HPDE6-E6E7 (cell line): ENCODE measurements at regions not wholly inside any gene's neighbourhood (a gene's known extent, or its start where the extent isn't known, plus 50 kb on each side); places are given as distances from the start of the nearest gene placed in this dataset.

ENCODE experiments used
- DNase-seq: peaks from one replicate; pipeline ENCODE4 v3.0.0; 2011; ENCODE audit warnings: missing footprints; ENCODE audit errors: extremely low spot score

GRCh38 chr13:83219832-83220231 lies 662.4 kb downstream of the SLITRK1 start:
- DNase-seq, result no peak

- DNase-seq, result no peak
Observed at GRCh38 chr13:83216479-83217245, 665.6 kb downstream of the SLITRK1 start.

GRCh38 chr13:83215627-83216026 lies 666.6 kb downstream of the SLITRK1 start:
- DNase-seq, result no peak

- no peak for DNase-seq
Observed at GRCh38 chr13:83214452-83214851, 667.8 kb downstream of the SLITRK1 start.

GRCh38 chr13:83211301-83211700 lies 671.0 kb downstream of the SLITRK1 start:
- no peak for DNase-seq

GRCh38 chr13:83204886-83205285 lies 677.4 kb downstream of the SLITRK1 start:
- no peak for DNase-seq

GRCh38 chr13:83201506-83201905 lies 680.8 kb downstream of the SLITRK1 start:
- DNase-seq, result no peak

GRCh38 chr13:83197316-83197715 lies 685.0 kb downstream of the SLITRK1 start:
- no peak for DNase-seq

- no peak for DNase-seq
Observed at GRCh38 chr13:83190020-83190419, 692.3 kb downstream of the SLITRK1 start.

- no peak for DNase-seq
Observed at GRCh38 chr13:83184819-83185218, 697.5 kb downstream of the SLITRK1 start.

GRCh38 chr13:83184150-83184475 lies 698.2 kb downstream of the SLITRK1 start:
- DNase-seq, result no peak

- no peak for DNase-seq
Observed at GRCh38 chr13:83183439-83184149, 698.7 kb downstream of the SLITRK1 start.

- no peak for DNase-seq
Observed at GRCh38 chr13:83182845-83183244, 699.4 kb downstream of the SLITRK1 start.

- DNase-seq, result no peak
Observed at GRCh38 chr13:83178008-83178407, 704.3 kb downstream of the SLITRK1 start.

- no peak for DNase-seq
Observed at GRCh38 chr13:83168590-83168989, 713.7 kb downstream of the SLITRK1 start.

- no peak for DNase-seq
Observed at GRCh38 chr13:83167203-83167602, 715.1 kb downstream of the SLITRK1 start.

GRCh38 chr13:83166550-83166949 lies 715.7 kb downstream of the SLITRK1 start:
- no peak for DNase-seq

- no peak for DNase-seq
Observed at GRCh38 chr13:83162493-83162892, 719.8 kb downstream of the SLITRK1 start.

GRCh38 chr13:83153848-83154247 lies 728.4 kb downstream of the SLITRK1 start:
- no peak for DNase-seq

GRCh38 chr13:83151308-83151660 lies 731.0 kb downstream of the SLITRK1 start:
- DNase-seq, result no peak

- no peak for DNase-seq
Observed at GRCh38 chr13:83150616-83151307, 731.5 kb downstream of the SLITRK1 start.

- no peak for DNase-seq
Observed at GRCh38 chr13:83136660-83137059, 745.6 kb downstream of the SLITRK1 start.

GRCh38 chr13:83125791-83126190 lies 756.5 kb downstream of the SLITRK1 start:
- no peak for DNase-seq
